ENCODE measurements at regions not wholly inside any gene's neighbourhood (a gene's known extent, or its start where the extent isn't known, plus 50 kb on each side); places are given as distances from the start of the nearest gene placed in this dataset.

- no peak for DNase-seq (ENCODE audit: extremely low read depth in 1 of 2, low read depth in 1 of 2)
Observed at GRCh38 chr5:174425271-174425963, 299.0 kb upstream of the MSX2 start.

GRCh38 chr5:174425964-174426290, 298.5 kb upstream of the MSX2 start:
- DNase-seq (ENCODE audit: extremely low read depth in 1 of 2, low read depth in 1 of 2) = no peak

- no peak for DNase-seq (ENCODE audit: extremely low read depth in 1 of 2, low read depth in 1 of 2)
Observed at GRCh38 chr5:174426388-174426787, 298.0 kb upstream of the MSX2 start.

GRCh38 chr5:174426851-174427250, 297.5 kb upstream of the MSX2 start:
- DNase-seq (ENCODE audit: extremely low read depth in 1 of 2, low read depth in 1 of 2) = no peak

GRCh38 chr5:174427304-174427703, 297.1 kb upstream of the MSX2 start:
- no peak for DNase-seq (ENCODE audit: extremely low read depth in 1 of 2, low read depth in 1 of 2)

GRCh38 chr5:174428895-174429294, 295.5 kb upstream of the MSX2 start:
- DNase-seq (ENCODE audit: extremely low read depth in 1 of 2, low read depth in 1 of 2) = no peak

GRCh38 chr5:174430940-174431339, 293.4 kb upstream of the MSX2 start:
- DNase-seq (ENCODE audit: extremely low read depth in 1 of 2, low read depth in 1 of 2) = no peak

GRCh38 chr5:174431504-174431903, 292.9 kb upstream of the MSX2 start:
- DNase-seq (ENCODE audit: extremely low read depth in 1 of 2, low read depth in 1 of 2) = no peak

- no peak for DNase-seq (ENCODE audit: extremely low read depth in 1 of 2, low read depth in 1 of 2)
Observed at GRCh38 chr5:174433098-174433497, 291.3 kb upstream of the MSX2 start.

- DNase-seq (ENCODE audit: extremely low read depth in 1 of 2, low read depth in 1 of 2) = no peak
Observed at GRCh38 chr5:174436750-174437149, 287.6 kb upstream of the MSX2 start.

GRCh38 chr5:174444479-174445188, 279.7 kb upstream of the MSX2 start:
- no peak for DNase-seq (ENCODE audit: extremely low read depth in 1 of 2, low read depth in 1 of 2)

GRCh38 chr5:174446446-174446845, 277.9 kb upstream of the MSX2 start:
- no peak for DNase-seq (ENCODE audit: extremely low read depth in 1 of 2, low read depth in 1 of 2)

- DNase-seq (ENCODE audit: extremely low read depth in 1 of 2, low read depth in 1 of 2) = no peak
Observed at GRCh38 chr5:174446988-174447387, 277.4 kb upstream of the MSX2 start.

- DNase-seq (ENCODE audit: extremely low read depth in 1 of 2, low read depth in 1 of 2) = no peak
Observed at GRCh38 chr5:174448041-174448440, 276.3 kb upstream of the MSX2 start.

- no peak for DNase-seq (ENCODE audit: extremely low read depth in 1 of 2, low read depth in 1 of 2)
Observed at GRCh38 chr5:174448662-174449061, 275.7 kb upstream of the MSX2 start.

- DNase-seq (ENCODE audit: extremely low read depth in 1 of 2, low read depth in 1 of 2) = no peak
Observed at GRCh38 chr5:174453690-174454089, 270.7 kb upstream of the MSX2 start.

GRCh38 chr5:174454464-174454863, 269.9 kb upstream of the MSX2 start:
- DNase-seq (ENCODE audit: extremely low read depth in 1 of 2, low read depth in 1 of 2) = no peak

- no peak for DNase-seq (ENCODE audit: extremely low read depth in 1 of 2, low read depth in 1 of 2)
Observed at GRCh38 chr5:174454890-174455289, 269.5 kb upstream of the MSX2 start.

- no peak for DNase-seq (ENCODE audit: extremely low read depth in 1 of 2, low read depth in 1 of 2)
Observed at GRCh38 chr5:174455301-174455700, 269.1 kb upstream of the MSX2 start.

- DNase-seq (ENCODE audit: extremely low read depth in 1 of 2, low read depth in 1 of 2) = no peak
Observed at GRCh38 chr5:174457141-174457678, 267.2 kb upstream of the MSX2 start.

- DNase-seq (ENCODE audit: extremely low read depth in 1 of 2, low read depth in 1 of 2) = no peak
Observed at GRCh38 chr5:174459071-174459702, 265.2 kb upstream of the MSX2 start.

GRCh38 chr5:174459832-174460448, 264.4 kb upstream of the MSX2 start:
- DNase-seq (ENCODE audit: extremely low read depth in 1 of 2, low read depth in 1 of 2) = no peak

Data from activated CD8-positive, alpha-beta memory T cell treated with anti-CD3 and anti-CD28 coated beads for 1 hour (primary cell).